HepG2 (cell line): ENCODE measurements at regions not wholly inside any gene's neighbourhood (a gene's known extent, or its start where the extent isn't known, plus 50 kb on each side); places are given as distances from the start of the nearest gene placed in this dataset.

Experiments
- FOXO1 ChIP-seq: sonication (generic); formaldehyde crosslinking; IDR thresholded peaks from 2 replicates; pipeline ENCODE4 v1.4.0; 2020; ENCODE audit warnings: missing genetic modification reagents
- IRF9 ChIP-seq: sonication (generic); formaldehyde crosslinking; IDR thresholded peaks from 2 replicates; pipeline ENCODE4 v1.8.0; 2022; ENCODE audit warnings: missing genetic modification reagents, mild to moderate bottlenecking, borderline replicate concordance
- JUND ChIP-seq: sonication (generic); formaldehyde crosslinking; IDR thresholded peaks from 2 replicates; pipeline ENCODE4 v1.8.0; 2022; ENCODE audit warnings: mild to moderate bottlenecking, missing genetic modification reagents
- MEIS2 ChIP-seq: sonication (generic); formaldehyde crosslinking; IDR thresholded peaks from 2 replicates; pipeline ENCODE4 v1.9.0; 2021; ENCODE audit warnings: mild to moderate bottlenecking, missing genetic modification reagents
- POLR2A ChIP-seq, 2 experiments: IDR thresholded peaks; 2 replicates each; pipeline ENCODE4 v1.6.1; 2011; ENCODE audit warnings: low read depth in 2 of 2, low read length in 2 of 2, mild to moderate bottlenecking in 1 of 2, moderate library complexity in 1 of 2; ENCODE audit not compliant: insufficient read depth in 1 of 2
- SIN3A ChIP-seq: IDR thresholded peaks from 2 replicates; pipeline ENCODE4 v1.6.1; 2011; ENCODE audit warnings: low read depth, mild to moderate bottlenecking, control low read depth, low read length, borderline replicate concordance
- TAF1 ChIP-seq: sonication (generic); formaldehyde crosslinking; IDR thresholded peaks from 2 replicates; pipeline ENCODE4 v1.4.0; 2020; ENCODE audit warnings: missing genetic modification reagents
- TEF ChIP-seq: sonication (generic); formaldehyde crosslinking; IDR thresholded peaks from 2 replicates; pipeline ENCODE4 v1.5.0; 2020; ENCODE audit warnings: missing genetic modification reagents
- ZBTB34 ChIP-seq: sonication (generic); formaldehyde crosslinking; IDR thresholded peaks from 2 replicates; pipeline ENCODE4 v1.8.0; 2022; ENCODE audit warnings: mild to moderate bottlenecking, missing genetic modification reagents
- ZNF431 ChIP-seq: sonication (generic); formaldehyde crosslinking; IDR thresholded peaks from 2 replicates; pipeline ENCODE4 v1.9.0; 2022; ENCODE audit warnings: missing genetic modification reagents, low read depth, mild to moderate bottlenecking, borderline replicate concordance
- ZNF768 ChIP-seq: sonication (generic); formaldehyde crosslinking; IDR thresholded peaks from 2 replicates; pipeline ENCODE4 v1.4.0; 2020; ENCODE audit warnings: missing genetic modification reagents
- ZNF883 ChIP-seq: sonication (generic); formaldehyde crosslinking; IDR thresholded peaks from 2 replicates; pipeline ENCODE4 v1.5.1; 2020; ENCODE audit warnings: mild to moderate bottlenecking, missing genetic modification reagents; ENCODE audit errors: not compliant biosample characterization

- TF ChIP-seq TAF1: no peak
- no peak for TF ChIP-seq ZNF883 (CRISPR knock-in tag)
- TF ChIP-seq POLR2A (IDR thresholded peaks at IDR 0.05; ENCODE audit: insufficient read depth in 1 of 2, low read depth in 2 of 2, low read length in 2 of 2): no peak
- TF ChIP-seq FOXO1 (CRISPR knock-in tag): no peak
- TF ChIP-seq ZNF431: no peak
- no peak for TF ChIP-seq TEF (CRISPR knock-in tag)
- TF ChIP-seq MEIS2: no peak
- no peak for TF ChIP-seq ZBTB34
- no peak for TF ChIP-seq IRF9
- TF ChIP-seq JUND (CRISPR knock-in tag): no peak
- no peak for TF ChIP-seq ZNF768
- TF ChIP-seq SIN3A: no peak
Measured at GRCh38 chr10:4301291-4302045, 516.5 kb upstream of the KLF6 start.
